Mesendoderm (in vitro differentiated cells): ENCODE measurements at regions not wholly inside any gene's neighbourhood (a gene's known extent, or its start where the extent isn't known, plus 50 kb on each side); places are given as distances from the start of the nearest gene placed in this dataset.

ENCODE experiments used
- DNase-seq: peaks from one replicate; pipeline ENCODE4 v3.0.0; 2013
- H2AK5ac ChIP-seq: 2 replicates; pipeline ENCODE4 v1.6.1; 2013; ENCODE audit warnings: low read length, inconsistent platforms
- H2BK120ac ChIP-seq: 2 replicates; pipeline ENCODE4 v1.6.1; 2013; ENCODE audit warnings: low read depth, mild to moderate bottlenecking, low read length, moderate library complexity, mixed read lengths
- H2BK15ac ChIP-seq: replicated peaks from 2 replicates; pipeline ENCODE4 v1.6.1; 2013; ENCODE audit warnings: low read depth, mild to moderate bottlenecking, moderate library complexity
- H2BK5ac ChIP-seq: 2 replicates; pipeline ENCODE4 v1.6.1; 2013; ENCODE audit warnings: low read length, inconsistent platforms
- H3K18ac ChIP-seq: 2 replicates; pipeline ENCODE4 v1.6.1; 2013; ENCODE audit warnings: mild to moderate bottlenecking, low read length, mixed read lengths
- H3K23ac ChIP-seq: one replicate; pipeline ENCODE4 v1.6.1; 2013; ENCODE audit warnings: low read length
- H3K27ac ChIP-seq: 2 replicates; pipeline ENCODE4 v1.5.1; 2013; ENCODE audit warnings: low read depth, mild to moderate bottlenecking, inconsistent platforms, low read length, moderate library complexity
- H3K27me3 ChIP-seq: 2 replicates; pipeline ENCODE4 v1.6.1; 2013; ENCODE audit warnings: low read length, control low read depth, mild to moderate bottlenecking, inconsistent platforms; ENCODE audit not compliant: insufficient read depth, poor library complexity
- H3K36me3 ChIP-seq: 2 replicates; pipeline ENCODE4 v1.6.1; 2013; ENCODE audit warnings: low read length, inconsistent platforms; ENCODE audit not compliant: control insufficient read depth, insufficient read depth
- H3K4ac ChIP-seq: one replicate; pipeline ENCODE4 v1.6.1; 2013; ENCODE audit warnings: low read depth, mild to moderate bottlenecking, low read length, moderate library complexity
- H3K4me1 ChIP-seq: 2 replicates; pipeline ENCODE4 v1.6.1; 2013; ENCODE audit warnings: low read depth, low read length, inconsistent platforms; ENCODE audit not compliant: control insufficient read depth
- H3K4me2 ChIP-seq: 2 replicates; pipeline ENCODE4 v1.6.1; 2013; ENCODE audit warnings: low read length
- H3K4me3 ChIP-seq: 2 replicates; pipeline ENCODE4 v1.5.1; 2013; ENCODE audit warnings: mild to moderate bottlenecking, low read length
- H3K56ac ChIP-seq: one replicate; pipeline ENCODE4 v1.6.1; 2013; ENCODE audit warnings: low read length
- H3K79me1 ChIP-seq: 2 replicates; pipeline ENCODE4 v1.6.1; 2013; ENCODE audit warnings: low read length, inconsistent platforms
- H3K79me2 ChIP-seq: 2 replicates; pipeline ENCODE4 v1.6.1; 2013; ENCODE audit warnings: mild to moderate bottlenecking, low read length; ENCODE audit not compliant: control insufficient read depth, insufficient read depth
- H3K9ac ChIP-seq: 2 replicates; pipeline ENCODE4 v1.6.1; 2013; ENCODE audit warnings: low read length, inconsistent platforms
- H4K5ac ChIP-seq: one replicate; pipeline ENCODE4 v1.6.1; 2013; ENCODE audit warnings: low read length
- H4K8ac ChIP-seq: one replicate; pipeline ENCODE4 v1.6.1; 2013; ENCODE audit warnings: low read depth, mild to moderate bottlenecking, control low read depth, low read length, moderate library complexity
- WGBS: extraction: QIAGEN DNeasy Blood & Tissue Kit; methylation state at CpG from one replicate; pipeline ENCODE4 v1.1.7; 2013; ENCODE audit warnings: low lambda C conversion rate, missing lambda C conversion rate; ENCODE audit not compliant: insufficient coverage; ENCODE audit errors: extremely low coverage; 5-methylcytosine and 5-hydroxymethylcytosine counted together

GRCh38 chr14:28608851-28609828, 157.4 kb upstream of the FOXG1 start:
- H2BK120ac ChIP-seq: no peak overlapping the region
- H3K79me1 ChIP-seq: no peaks in the 10 kb centered on the region
- no peak overlapping the region for H3K9ac ChIP-seq
- H3K4ac ChIP-seq: no peak overlapping the region
- no peaks in the 10 kb centered on the region for H3K4me1 ChIP-seq
- H3K36me3 ChIP-seq: no peaks in the 10 kb centered on the region
- no peak overlapping the region for H2BK5ac ChIP-seq
- H4K8ac ChIP-seq: no peak overlapping the region
- no peaks in the 10 kb centered on the region for H3K27me3 ChIP-seq
- H3K56ac ChIP-seq: no peak overlapping the region
- no CpG with 5 or more reads among the region's 10 CpGs for WGBS
- DNase-seq: peak; percentile 66
- H4K5ac ChIP-seq: no peak overlapping the region
- H3K79me2 ChIP-seq: no peaks in the 10 kb centered on the region
- no peak overlapping the region for H2BK15ac ChIP-seq
- no peak overlapping the region for H2AK5ac ChIP-seq
- H3K23ac ChIP-seq: no peak overlapping the region
- no peak overlapping the region for H3K18ac ChIP-seq
- no peak overlapping the region for H3K4me2 ChIP-seq
- H3K27ac ChIP-seq: no peak overlapping the region
- H3K4me3 ChIP-seq: no peak overlapping the region

GRCh38 chr14:28612414-28612813, 154.2 kb upstream of the FOXG1 start:
- Histone ChIP-seq H3K56ac (no peak overlapping the region), H3K4me1 (no peaks in the 10 kb centered on the region), H2AK5ac (no peak overlapping the region), H3K27ac (no peak overlapping the region), H2BK15ac (no peak overlapping the region), H3K79me1 (no peaks in the 10 kb centered on the region), H3K4ac (no peak overlapping the region), H3K27me3 (no peaks in the 10 kb centered on the region), H3K4me3 (no peak overlapping the region), H3K79me2 (no peaks in the 10 kb centered on the region), H3K4me2 (no peak overlapping the region), H3K23ac (no peak overlapping the region), H3K36me3 (no peaks in the 10 kb centered on the region), H2BK5ac (no peak overlapping the region), H4K5ac (no peak overlapping the region), H4K8ac (no peak overlapping the region), H3K9ac (no peak overlapping the region), H2BK120ac (no peak overlapping the region), H3K18ac (no peak overlapping the region)
- DNase-seq: no peak
- WGBS: no CpG with 5 or more reads among the region's 1 CpG

GRCh38 chr14:28613532-28613931, 153.1 kb upstream of the FOXG1 start:
- no peak overlapping the region for H3K27ac ChIP-seq
- no peak overlapping the region for H2AK5ac ChIP-seq
- H3K23ac ChIP-seq: no peak overlapping the region
- H3K18ac ChIP-seq: no peak overlapping the region
- H3K9ac ChIP-seq: no peak overlapping the region
- H2BK120ac ChIP-seq: no peak overlapping the region
- no peak for DNase-seq
- no peak overlapping the region for H3K4me3 ChIP-seq
- no peak overlapping the region for H2BK5ac ChIP-seq
- no CpG with 5 or more reads among the region's 3 CpGs for WGBS
- H3K27me3 ChIP-seq: no peaks in the 10 kb centered on the region
- H4K8ac ChIP-seq: no peak overlapping the region
- no peak overlapping the region for H4K5ac ChIP-seq
- H3K56ac ChIP-seq: no peak overlapping the region
- H3K79me2 ChIP-seq: no peaks in the 10 kb centered on the region
- H3K36me3 ChIP-seq: no peaks in the 10 kb centered on the region
- no peaks in the 10 kb centered on the region for H3K4me1 ChIP-seq
- no peak overlapping the region for H3K4me2 ChIP-seq
- no peak overlapping the region for H2BK15ac ChIP-seq
- no peak overlapping the region for H3K4ac ChIP-seq
- H3K79me1 ChIP-seq: no peaks in the 10 kb centered on the region

- H2AK5ac ChIP-seq: no peak overlapping the region
- DNase-seq: no peak
- no peak overlapping the region for H4K5ac ChIP-seq
- H3K4ac ChIP-seq: no peak overlapping the region
- H3K23ac ChIP-seq: no peak overlapping the region
- H3K18ac ChIP-seq: no peak overlapping the region
- H3K36me3 ChIP-seq: no peaks in the 10 kb centered on the region
- H3K56ac ChIP-seq: no peak overlapping the region
- no peak overlapping the region for H2BK5ac ChIP-seq
- H4K8ac ChIP-seq: no peak overlapping the region
- no peaks in the 10 kb centered on the region for H3K27me3 ChIP-seq
- H2BK120ac ChIP-seq: no peak overlapping the region
- no CpG with 5 or more reads among the region's 1 CpG for WGBS
- no peak overlapping the region for H3K27ac ChIP-seq
- no peak overlapping the region for H2BK15ac ChIP-seq
- H3K4me3 ChIP-seq: no peak overlapping the region
- no peak overlapping the region for H3K9ac ChIP-seq
- no peak overlapping the region for H3K4me2 ChIP-seq
- H3K4me1 ChIP-seq: no peaks in the 10 kb centered on the region
- H3K79me1 ChIP-seq: no peaks in the 10 kb centered on the region
- H3K79me2 ChIP-seq: no peaks in the 10 kb centered on the region
Measured at GRCh38 chr14:28626780-28627179, 139.8 kb upstream of the FOXG1 start.

GRCh38 chr14:28629328-28630004, 137.1 kb upstream of the FOXG1 start:
- no peak for DNase-seq
- no peak overlapping the region for H3K9ac ChIP-seq
- no CpG with 5 or more reads among the region's 4 CpGs for WGBS

More at GRCh38 chr14:28629328-28630004, 137.1 kb upstream of the FOXG1 start:
- Histone ChIP-seq H3K4me3 (no peak overlapping the region), H3K36me3 (no peaks in the 10 kb centered on the region), H3K4me2 (no peak overlapping the region), H3K79me2 (no peaks in the 10 kb centered on the region), H4K8ac (no peak overlapping the region), H3K27me3 (no peaks in the 10 kb centered on the region), H2BK15ac (no peak overlapping the region), H4K5ac (no peak overlapping the region), H3K4me1 (no peaks in the 10 kb centered on the region), H3K27ac (no peak overlapping the region), H3K23ac (no peak overlapping the region), H3K18ac (no peak overlapping the region), H2BK5ac (no peak overlapping the region), H3K56ac (no peak overlapping the region), H2BK120ac (no peak overlapping the region), H2AK5ac (no peak overlapping the region), H3K4ac (no peak overlapping the region), H3K79me1 (no peaks in the 10 kb centered on the region)
